A549 (cell line): ENCODE measurements at regions not wholly inside any gene's neighbourhood (a gene's known extent, or its start where the extent isn't known, plus 50 kb on each side); places are given as distances from the start of the nearest gene placed in this dataset.

Source experiments
- BCL3 ChIP-seq: fragments of >200 bp; sonication (Bioruptor Twin); formaldehyde crosslinking; IDR thresholded peaks from 3 replicates; pipeline ENCODE4 v1.6.1; 2016
- CBX8 ChIP-seq: fragments of 200-600 bp; sonication (generic); IDR thresholded peaks from 2 replicates; pipeline ENCODE4 v1.6.1; 2016
- CEBPB ChIP-seq, 2 experiments: fragments of >200 bp in 1 of 2; sonication (Bioruptor Twin) in 1 of 2; formaldehyde crosslinking in 1 of 2; IDR thresholded peaks; 2 replicates each; pipeline ENCODE4 v1.6.1; 2012 to 2016
- CTCF ChIP-seq: fragments of >200 bp; sonication (Bioruptor Twin); formaldehyde crosslinking; IDR thresholded peaks from 3 replicates; pipeline ENCODE4 v1.5.1; 2016
- ESRRA ChIP-seq: fragments of 150-350 bp; IDR thresholded peaks from 2 replicates; pipeline ENCODE4 v1.6.1; 2014; ENCODE audit warnings: mild to moderate bottlenecking, low read length, borderline replicate concordance
- MAFK ChIP-seq: fragments of 450-650 bp; IDR thresholded peaks from 2 replicates; pipeline ENCODE4 v1.6.1; 2014; ENCODE audit not compliant: partially characterized antibody
- RCOR1 ChIP-seq: fragments of 150-350 bp; IDR thresholded peaks from 2 replicates; pipeline ENCODE4 v1.6.1; 2014; ENCODE audit warnings: antibody characterized with exemption, low read length, low read depth
- REST ChIP-seq: fragments of 200-600 bp; sonication (generic); IDR thresholded peaks from 2 replicates; pipeline ENCODE4 v1.6.1; 2016; ENCODE audit warnings: antibody characterized with exemption, mild to moderate bottlenecking, moderate library complexity
- RNF2 ChIP-seq: fragments of 200-600 bp; sonication (generic); IDR thresholded peaks from 2 replicates; pipeline ENCODE4 v1.6.1; 2016; ENCODE audit warnings: low read depth, mild to moderate bottlenecking, antibody characterized with exemption, moderate library complexity, borderline replicate concordance
- TF ChIP-seq, protein P1 (sequence below): IDR thresholded peaks from 2 replicates; pipeline ENCODE4 v1.6.1; 2012

DNA sequence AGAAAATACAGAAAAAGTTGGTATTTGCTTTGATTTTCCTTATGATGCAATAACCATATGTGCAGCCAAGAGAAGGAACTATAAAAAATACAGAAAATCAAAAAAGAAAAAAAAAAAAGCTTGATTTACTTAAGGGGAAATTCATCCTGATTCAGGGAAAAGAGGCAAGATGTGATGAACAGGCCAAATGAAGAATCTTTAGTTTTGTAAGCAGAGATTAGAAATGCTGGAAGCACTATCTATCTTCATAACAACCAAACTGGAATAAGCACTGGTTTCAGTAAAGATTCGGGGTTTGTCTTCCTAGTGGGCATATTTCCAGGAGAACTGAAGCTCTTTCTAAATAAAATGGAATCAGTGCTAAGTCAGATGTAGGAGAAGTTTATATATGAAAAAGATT lies 82.9 kb upstream of the KCNIP4 start:
- TF ChIP-seq RCOR1, result no peak
- no peak for TF ChIP-seq CTCF
- no peak for TF ChIP-seq RNF2
- no peak for TF ChIP-seq REST
- no peak for TF ChIP-seq BCL3
- no peak for TF ChIP-seq CEBPB (IDR thresholded peaks at IDR 0.05)
- no peak for TF ChIP-seq ESRRA
- TF ChIP-seq MAFK, result no peak
- TF ChIP-seq, protein P1, sequence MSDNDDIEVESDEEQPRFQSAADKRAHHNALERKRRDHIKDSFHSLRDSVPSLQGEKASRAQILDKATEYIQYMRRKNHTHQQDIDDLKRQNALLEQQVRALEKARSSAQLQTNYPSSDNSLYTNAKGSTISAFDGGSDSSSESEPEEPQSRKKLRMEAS, result no peak
- TF ChIP-seq CBX8, result no peak
